Globus pallidus (tissue), 1 donor: ENCODE measurements at regions not wholly inside any gene's neighbourhood (a gene's known extent, or its start where the extent isn't known, plus 50 kb on each side); places are given as distances from the start of the nearest gene placed in this dataset.

ENCODE experiments used
- DNase-seq: peaks from one replicate; pipeline ENCODE4 v3.0.0-alpha.2; 2015; ENCODE audit warnings: low spot score

- DNase-seq = no peak
Measured at GRCh38 chr4:57682275-57682674, 572.1 kb upstream of the IGFBP7 start.

DNA sequence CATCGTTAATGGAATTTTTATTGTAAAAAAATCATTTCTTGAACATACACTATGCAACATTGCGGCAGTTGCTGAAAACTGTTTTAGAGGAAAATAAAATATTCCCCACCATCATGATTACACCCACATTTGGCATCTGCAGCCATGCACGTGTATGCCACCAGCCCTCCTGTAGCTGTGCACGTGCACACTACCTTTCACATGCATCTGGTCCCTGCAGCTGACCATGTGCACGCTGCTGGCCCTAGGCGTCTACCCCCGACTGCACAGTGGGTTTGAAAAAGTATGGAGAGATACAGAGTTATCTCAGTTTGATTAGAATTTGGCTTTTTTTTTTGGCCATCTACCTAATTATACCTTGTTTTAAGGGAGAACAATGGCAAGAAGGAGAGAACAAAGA lies 569.8 kb upstream of the IGFBP7 start:
- no peak for DNase-seq

- no peak for DNase-seq
Measured at GRCh38 chr4:57676394-57676793, 566.2 kb upstream of the IGFBP7 start.

GRCh38 chr4:57672846-57673433 lies 562.8 kb upstream of the IGFBP7 start:
- no peak for DNase-seq

GRCh38 chr4:57668621-57669020 lies 558.4 kb upstream of the IGFBP7 start:
- DNase-seq = no peak

GRCh38 chr4:57665806-57666205 lies 555.6 kb upstream of the IGFBP7 start:
- no peak for DNase-seq

DNA sequence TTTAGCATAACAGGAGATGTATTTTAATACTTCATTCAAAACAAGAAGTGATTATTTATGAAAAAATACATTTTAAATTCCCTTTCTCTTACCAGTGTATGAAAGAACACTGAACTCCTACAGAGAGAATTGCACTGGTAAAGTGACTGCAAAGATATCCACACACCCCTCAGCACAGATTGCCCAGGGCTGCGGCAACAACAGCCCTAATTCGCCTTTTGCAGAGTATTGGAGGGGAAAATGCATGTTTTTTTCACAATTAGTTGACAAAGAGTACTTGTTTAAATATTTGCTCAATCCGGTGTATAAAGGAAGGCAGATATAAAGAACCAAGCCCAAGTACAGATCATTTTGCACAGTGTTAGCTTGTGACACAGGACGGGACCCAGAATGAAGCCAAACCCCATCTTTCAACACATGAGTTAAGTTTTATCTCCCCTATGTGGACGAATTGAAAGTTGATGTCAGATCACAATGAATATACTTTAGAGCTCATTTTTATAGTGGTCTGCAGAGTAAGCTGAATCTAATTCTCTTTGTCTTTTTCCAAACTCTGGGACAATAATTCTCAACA lies 551.4 kb upstream of the IGFBP7 start:
- no peak for DNase-seq

DNA sequence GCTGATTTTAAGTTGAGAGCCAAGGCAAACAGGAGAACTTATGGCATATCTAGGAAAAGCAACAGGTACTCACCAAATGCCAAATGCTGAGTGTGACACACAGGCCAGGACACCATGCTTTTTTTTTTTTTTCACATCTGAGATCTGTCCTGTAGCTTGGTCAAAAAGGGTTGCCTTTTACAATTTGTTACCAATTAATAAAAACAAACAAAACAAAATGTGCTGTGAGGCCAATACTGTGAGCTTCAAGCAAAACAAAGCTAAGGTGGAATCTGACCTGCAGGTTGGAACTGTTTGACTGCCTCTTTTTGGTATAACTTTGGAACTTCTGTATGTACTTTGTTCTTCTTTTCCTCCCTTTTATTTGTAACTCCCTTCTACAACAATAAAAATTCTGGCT lies 548.5 kb upstream of the IGFBP7 start:
- no peak for DNase-seq

DNA sequence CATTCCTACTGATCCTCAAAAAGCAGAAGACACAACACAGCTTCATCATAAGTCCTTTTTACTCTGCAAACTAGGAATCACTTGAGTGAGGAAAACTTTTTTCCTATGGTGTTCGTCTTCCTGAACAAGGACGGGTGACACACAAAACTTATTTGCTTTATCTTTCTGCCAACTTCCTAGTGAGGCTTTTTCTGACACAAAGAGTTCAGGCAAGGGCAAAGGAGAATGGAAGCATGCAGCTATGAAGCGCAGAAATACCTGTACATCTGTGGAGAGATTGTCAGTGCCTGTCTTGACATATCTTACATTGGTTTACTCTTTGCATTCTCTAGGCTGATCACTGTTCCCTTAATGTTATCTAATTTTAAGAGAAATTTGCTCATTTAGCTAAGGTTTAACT lies 548.0 kb upstream of the IGFBP7 start:
- DNase-seq = no peak

GRCh38 chr4:57655342-57655741 lies 545.2 kb upstream of the IGFBP7 start:
- no peak for DNase-seq

DNA sequence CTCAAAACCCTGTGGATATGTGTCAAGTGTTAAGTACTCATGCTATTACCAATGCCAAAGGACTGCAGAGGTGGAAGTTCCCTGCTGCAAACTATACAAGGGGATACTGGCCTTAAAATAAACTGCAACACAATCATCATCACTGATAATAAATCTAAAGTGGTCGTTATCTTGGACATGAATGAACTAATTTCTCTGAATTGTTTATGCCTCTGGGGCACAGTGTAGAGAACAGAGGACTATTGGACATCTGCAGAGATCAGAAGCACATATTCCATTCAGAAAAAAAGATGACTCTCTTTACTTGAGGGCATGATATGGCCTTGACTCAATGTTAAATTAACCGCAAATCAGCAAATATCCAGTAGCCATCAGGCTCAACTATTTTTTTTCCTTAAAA lies 542.6 kb upstream of the IGFBP7 start:
- no peak for DNase-seq

DNA sequence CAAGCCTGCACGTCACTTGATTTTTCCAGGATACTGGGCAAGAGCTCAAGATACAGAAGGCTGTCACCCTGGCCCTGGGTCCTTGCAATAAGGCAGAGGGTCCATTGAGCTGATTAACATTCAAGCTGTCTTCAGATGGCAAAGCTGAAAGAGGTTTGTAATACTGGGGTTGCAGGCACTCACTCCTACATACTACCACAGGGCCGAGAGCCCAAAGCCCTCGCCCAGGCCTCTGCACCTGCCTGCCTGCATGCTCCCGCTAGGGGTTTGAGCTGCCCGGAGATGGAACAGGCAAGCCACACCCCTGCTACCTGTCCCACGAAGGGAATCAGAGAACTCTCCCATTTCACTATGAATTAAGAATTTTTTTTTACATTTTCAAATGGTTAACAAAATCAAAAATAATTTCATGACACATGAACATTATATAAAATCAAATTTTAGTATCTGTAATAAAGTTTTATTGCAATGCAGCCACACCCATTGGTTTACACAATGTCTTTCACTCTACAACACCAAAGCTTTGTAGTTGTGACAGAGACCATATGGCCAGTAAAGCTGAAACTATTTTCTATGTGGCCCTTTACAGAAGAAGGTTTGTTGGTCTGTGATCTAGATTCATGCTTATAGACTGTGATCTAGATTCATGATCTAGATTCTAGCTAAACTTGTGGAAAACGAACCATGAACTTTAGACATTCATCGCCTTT lies 530.4 kb upstream of the IGFBP7 start:
- no peak for DNase-seq

DNA sequence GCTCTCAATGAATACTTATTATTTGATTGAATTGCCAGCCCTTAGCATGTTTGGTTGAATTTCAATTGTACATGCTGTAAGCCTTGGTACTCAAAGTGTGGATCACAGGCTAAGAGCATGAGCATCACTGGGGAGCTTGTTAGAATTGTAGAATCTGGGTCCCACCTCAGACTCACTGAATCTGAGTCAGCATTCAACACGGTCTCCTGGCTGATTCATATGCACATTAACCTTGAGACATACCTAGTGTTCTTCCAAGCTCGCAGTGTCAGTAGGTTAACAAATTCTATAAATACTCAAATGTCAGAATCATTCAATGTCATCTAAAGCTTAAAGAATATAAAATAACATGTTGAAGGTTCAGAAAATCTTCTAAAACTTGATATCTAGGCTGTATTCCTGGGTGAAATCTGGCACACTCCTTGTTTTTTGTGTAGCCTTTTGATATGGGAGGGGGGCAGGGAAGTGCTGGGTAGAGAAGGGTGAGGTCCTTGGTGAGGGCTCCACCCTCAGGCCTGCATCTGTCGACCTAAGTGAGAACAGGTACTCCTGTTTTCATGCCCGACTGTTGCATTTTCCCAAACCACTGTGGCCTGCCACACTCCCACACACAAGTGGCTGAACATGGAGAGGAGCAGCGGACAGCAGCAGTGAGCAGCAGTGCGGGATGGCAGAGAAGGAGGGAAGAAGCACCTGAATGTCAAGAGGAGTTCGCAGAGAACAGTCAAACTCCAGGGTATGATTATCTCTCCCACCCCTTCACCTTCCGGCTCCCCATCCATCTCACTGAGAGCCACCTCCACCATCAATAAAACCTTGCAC lies 529.6 kb upstream of the IGFBP7 start:
- no peak for DNase-seq

DNA sequence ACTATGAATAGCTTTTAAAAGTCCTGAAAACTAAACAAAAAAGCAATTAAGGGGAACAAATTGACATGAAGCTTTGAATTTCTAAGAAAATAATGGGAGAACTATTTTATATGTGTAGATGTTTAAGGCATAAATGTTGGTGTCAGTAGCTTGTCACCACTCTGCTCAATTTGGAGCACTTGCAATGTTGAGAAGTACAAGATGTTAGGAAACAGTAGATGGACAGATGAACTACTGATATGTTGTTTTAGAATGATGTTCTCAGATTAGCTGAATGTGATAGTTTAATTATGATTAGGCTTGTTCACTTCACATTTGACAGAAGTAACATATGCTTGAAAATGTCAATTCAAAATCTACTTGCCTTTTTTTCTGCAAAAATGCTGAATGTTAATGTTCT lies 525.7 kb upstream of the IGFBP7 start:
- DNase-seq = no peak

DNA sequence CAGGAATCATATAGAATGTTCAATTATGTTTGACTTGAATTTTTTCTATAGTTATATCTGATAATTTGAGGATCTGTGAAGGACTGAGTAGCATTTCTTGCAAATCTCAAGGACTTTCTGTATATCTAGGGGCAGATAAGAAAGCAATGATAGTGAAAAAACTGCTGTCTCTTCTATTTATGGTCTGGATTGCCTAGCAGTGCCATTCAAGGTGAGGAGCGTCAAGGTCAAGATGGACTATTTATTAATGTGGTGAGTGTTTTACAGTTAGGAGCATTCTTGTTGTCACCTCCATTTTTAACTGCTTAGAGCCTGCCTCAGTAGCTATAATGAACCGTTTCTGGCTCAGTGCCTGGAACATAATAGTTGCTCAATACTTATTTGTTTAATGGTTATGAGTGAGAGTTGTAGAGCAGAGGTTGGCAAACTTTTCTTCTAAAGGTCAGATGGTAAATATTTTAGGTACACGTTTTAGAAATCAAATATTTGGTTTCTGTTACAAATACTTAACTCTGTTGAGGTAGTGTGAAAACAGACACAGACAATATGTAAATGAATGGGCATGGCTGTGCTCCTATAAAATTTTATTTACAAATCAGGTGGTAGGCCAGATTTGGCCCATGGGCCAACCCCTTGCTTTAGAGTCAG lies 523.2 kb upstream of the IGFBP7 start:
- no peak for DNase-seq

GRCh38 chr4:57632564-57632963 lies 522.4 kb upstream of the IGFBP7 start:
- no peak for DNase-seq

DNA sequence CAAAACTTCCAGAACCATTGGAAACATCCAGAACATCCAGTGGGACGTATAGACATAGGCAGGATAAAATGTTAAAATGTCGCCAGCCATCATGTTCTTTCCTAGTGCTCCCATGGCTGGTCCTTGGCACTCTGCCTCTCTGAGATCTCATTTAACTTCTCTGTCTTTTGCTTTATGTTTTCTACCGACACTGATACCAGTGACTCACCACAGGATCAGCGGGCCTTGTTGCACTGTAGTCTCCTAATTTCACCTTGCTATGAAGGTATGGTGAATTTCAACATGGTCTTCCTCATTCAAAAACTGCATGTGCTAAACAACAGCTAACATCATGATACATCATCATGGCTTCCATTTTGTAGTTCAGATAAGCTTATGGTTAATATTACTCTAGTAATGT lies 521.0 kb upstream of the IGFBP7 start:
- DNase-seq = no peak

DNA sequence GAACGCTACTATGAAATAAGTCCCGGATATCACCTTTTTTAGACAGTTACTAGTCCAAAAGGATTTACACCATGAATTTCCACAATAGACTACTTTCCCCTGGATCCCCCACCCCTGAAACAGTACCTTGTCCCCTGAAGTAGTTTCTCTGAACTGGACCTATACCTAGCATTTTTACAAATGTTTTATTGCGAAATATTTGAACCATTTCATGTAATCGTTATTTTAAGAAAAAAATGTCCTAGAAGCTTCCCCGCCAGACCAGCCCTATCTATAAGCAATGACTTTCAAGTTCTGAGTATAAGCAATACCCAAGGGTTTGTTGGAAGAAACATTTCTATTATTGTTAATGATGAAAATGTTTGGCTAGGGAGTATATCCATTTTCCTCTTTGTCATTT lies 517.8 kb upstream of the IGFBP7 start:
- no peak for DNase-seq

GRCh38 chr4:57614257-57614932 lies 504.2 kb upstream of the IGFBP7 start:
- DNase-seq = no peak

GRCh38 chr4:57612279-57612678 lies 502.1 kb upstream of the IGFBP7 start:
- DNase-seq = no peak

- no peak for DNase-seq
Measured at GRCh38 chr4:57607566-57608180, 497.5 kb upstream of the IGFBP7 start.
